Breast epithelium (tissue), 3 donors: ENCODE measurements at regions not wholly inside any gene's neighbourhood (a gene's known extent, or its start where the extent isn't known, plus 50 kb on each side); places are given as distances from the start of the nearest gene placed in this dataset.

Experiments used
- CTCF ChIP-seq, 3 donors: fragments of 450-650 bp; IDR thresholded peaks; one replicate each; pipeline ENCODE4 v1.5.1; 2016 to 2017; ENCODE audit warnings: antibody characterized with exemption in 3 of 3, mild to moderate bottlenecking in 3 of 3, moderate library complexity in 3 of 3
- POLR2AphosphoS5 ChIP-seq, 3 donors: sonication (generic); formaldehyde crosslinking; IDR thresholded peaks; one replicate each; pipeline ENCODE4 v1.6.1; 2017; ENCODE audit warnings: antibody characterized with exemption in 3 of 3

- TF ChIP-seq CTCF (IDR thresholded peaks at IDR 0.05) (no peak), POLR2AphosphoS5 (IDR thresholded peaks at IDR 0.05) (no peak)
Measured at GRCh38 chr4:125658773-125659172, 344.0 kb downstream of the FAT4 start.
